Caco-2 (cell line): ENCODE measurements at regions not wholly inside any gene's neighbourhood (a gene's known extent, or its start where the extent isn't known, plus 50 kb on each side); places are given as distances from the start of the nearest gene placed in this dataset.

Experiments used
- BruUV-seq: library from RNA; stranded (reverse); fragments of 400-500 nt; replicated peaks from 2 replicates; lab custom pipeline; 2021; lab: Mats Ljungman, UMichigan
- CTCF ChIA-PET: fragments of 300-600 bp; sonication (Branson Sonifier 250); formaldehyde crosslinking; loops from one replicate; lab custom pipeline; 2022; ENCODE audit warnings: antibody characterized with exemption; lab: Charles Lee
- POLR2A ChIA-PET: fragments of 300-600 bp; sonication (Branson Sonifier 250); formaldehyde crosslinking; loops from one replicate; lab custom pipeline; 2022; ENCODE audit warnings: antibody characterized with exemption; lab: Charles Lee
- DNase-seq, 2 experiments: peaks; one replicate each; pipeline versions ENCODE4 v3.0.0 to v3.0.0-alpha.2; 2020 to 2022
- H3K27me3 ChIP-seq: replicated peaks from 2 replicates; pipeline ENCODE4 v1.6.0; 2011; ENCODE audit warnings: low read length; ENCODE audit not compliant: control insufficient read depth, insufficient read depth
- H3K36me3 ChIP-seq: 2 replicates; pipeline ENCODE4 v1.5.1; 2011; ENCODE audit warnings: low read length; ENCODE audit not compliant: control insufficient read depth, insufficient read depth
- H3K4me1 ChIP-seq: fragments of 250-450 bp; sonication (Bioruptor Pico); 2 replicates; pipeline ENCODE4 v1.5.1; 2020; ENCODE audit warnings: mild to moderate bottlenecking
- H3K4me3 ChIP-seq: 2 replicates; pipeline ENCODE4 v1.5.1; 2011; ENCODE audit warnings: low read depth, mild to moderate bottlenecking, control low read depth, low read length
- H3K9me3 ChIP-seq: fragments of 250-450 bp; sonication (Bioruptor Pico); 2 replicates; pipeline ENCODE4 v1.5.1; 2020; ENCODE audit warnings: mild to moderate bottlenecking, moderate library complexity
- H3K27ac Mint-ChIP-seq: one replicate; pipeline ENCODE4 v1.8.0; 2022; ENCODE audit warnings: mixed read lengths; ENCODE audit not compliant: unreplicated experiment
- H3K27me3 Mint-ChIP-seq: one replicate; pipeline ENCODE4 v1.8.0; 2022; ENCODE audit warnings: mixed read lengths; ENCODE audit not compliant: insufficient read depth, unreplicated experiment
- H3K36me3 Mint-ChIP-seq: one replicate; pipeline ENCODE4 v1.8.0; 2022; ENCODE audit warnings: mild to moderate bottlenecking, mixed read lengths; ENCODE audit not compliant: insufficient read depth, unreplicated experiment
- H3K4me1 Mint-ChIP-seq: one replicate; pipeline ENCODE4 v1.8.0; 2022; ENCODE audit warnings: low read depth, mixed read lengths; ENCODE audit not compliant: unreplicated experiment
- H3K4me3 Mint-ChIP-seq: one replicate; pipeline ENCODE4 v1.8.0; 2022; ENCODE audit warnings: mild to moderate bottlenecking, moderate library complexity, mixed read lengths; ENCODE audit not compliant: unreplicated experiment
- H3K9me3 Mint-ChIP-seq: one replicate; pipeline ENCODE4 v1.8.0; 2022; ENCODE audit warnings: mixed read lengths; ENCODE audit not compliant: unreplicated experiment
- intact Hi-C: fragments of 100-400 bp; cut with micrococcal nuclease; formaldehyde crosslinking; loops from one replicate; pipeline ENCODE4 v1.10.0; 2022; ENCODE audit not compliant: unreplicated experiment
- TF ChIP-seq, protein P1 (sequence below), 2 experiments: fragments of 200-600 bp in 1 of 2; IDR thresholded peaks; 1 replicate in 1 of 2; 2 replicates in 1 of 2; pipeline versions ENCODE4 v1.5.1 to v1.8.0; 2011 to 2022; ENCODE audit warnings: antibody characterized with exemption in 1 of 2, control low read depth in 1 of 2, inconsistent platforms in 1 of 2, low read depth in 1 of 2, low read length in 1 of 2, mild to moderate bottlenecking in 1 of 2, moderate library complexity in 1 of 2; ENCODE audit not compliant: insufficient read depth in 1 of 2, severe bottlenecking in 1 of 2, unreplicated experiment in 1 of 2

DNA sequence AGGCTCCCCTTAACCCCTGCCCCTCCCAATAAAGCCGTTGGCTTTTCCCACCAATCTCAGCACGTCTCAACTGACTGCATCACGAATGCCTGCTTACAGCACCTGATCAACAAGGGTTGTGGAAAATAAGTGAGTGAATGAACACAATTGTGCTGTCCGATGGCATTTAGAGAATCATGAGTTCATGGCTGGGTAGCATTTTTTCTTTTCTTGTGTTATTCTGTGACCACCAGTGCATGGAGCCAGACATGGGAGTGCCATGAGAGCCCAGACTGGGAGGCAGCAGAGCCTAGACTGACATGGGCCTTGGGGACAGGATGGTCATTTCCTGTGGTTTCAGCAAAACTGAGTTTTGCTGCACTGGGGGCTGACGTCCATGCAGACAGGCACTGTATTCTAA is 254.1 kb upstream of the IGFBP3 start:
- Histone ChIP-seq H3K36me3 (no peaks in the 10 kb centered on the region), H3K27me3 (no peaks in the 10 kb centered on the region; the same call in 1 of the 2 replicates), H3K4me1 (no peaks in the 10 kb centered on the region), H3K4me3 (no peak overlapping the region), H3K9me3 (no peaks in the 10 kb centered on the region)
- Mint-ChIP-seq H3K9me3 (no peaks in the 10 kb centered on the region), H3K27ac (no peak overlapping the region), H3K4me1 (no peaks in the 10 kb centered on the region), H3K27me3 (no peaks in the 10 kb centered on the region), H3K36me3 (no peaks in the 10 kb centered on the region), H3K4me3 (no peak overlapping the region)
- intact Hi-C loops, result no loop called here
- BruUV-seq, result no TSS peak
- POLR2A ChIA-PET, result no interaction called here
- CTCF ChIA-PET, result no interaction called here
- TF ChIP-seq, protein P1, sequence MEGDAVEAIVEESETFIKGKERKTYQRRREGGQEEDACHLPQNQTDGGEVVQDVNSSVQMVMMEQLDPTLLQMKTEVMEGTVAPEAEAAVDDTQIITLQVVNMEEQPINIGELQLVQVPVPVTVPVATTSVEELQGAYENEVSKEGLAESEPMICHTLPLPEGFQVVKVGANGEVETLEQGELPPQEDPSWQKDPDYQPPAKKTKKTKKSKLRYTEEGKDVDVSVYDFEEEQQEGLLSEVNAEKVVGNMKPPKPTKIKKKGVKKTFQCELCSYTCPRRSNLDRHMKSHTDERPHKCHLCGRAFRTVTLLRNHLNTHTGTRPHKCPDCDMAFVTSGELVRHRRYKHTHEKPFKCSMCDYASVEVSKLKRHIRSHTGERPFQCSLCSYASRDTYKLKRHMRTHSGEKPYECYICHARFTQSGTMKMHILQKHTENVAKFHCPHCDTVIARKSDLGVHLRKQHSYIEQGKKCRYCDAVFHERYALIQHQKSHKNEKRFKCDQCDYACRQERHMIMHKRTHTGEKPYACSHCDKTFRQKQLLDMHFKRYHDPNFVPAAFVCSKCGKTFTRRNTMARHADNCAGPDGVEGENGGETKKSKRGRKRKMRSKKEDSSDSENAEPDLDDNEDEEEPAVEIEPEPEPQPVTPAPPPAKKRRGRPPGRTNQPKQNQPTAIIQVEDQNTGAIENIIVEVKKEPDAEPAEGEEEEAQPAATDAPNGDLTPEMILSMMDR (IDR thresholded peaks at IDR 0.05; ENCODE audit: insufficient read depth in 1 of 2, low read depth in 1 of 2, low read length in 1 of 2, severe bottlenecking in 1 of 2, unreplicated experiment in 1 of 2), result no peak
- DNase-seq, result no peak

DNA sequence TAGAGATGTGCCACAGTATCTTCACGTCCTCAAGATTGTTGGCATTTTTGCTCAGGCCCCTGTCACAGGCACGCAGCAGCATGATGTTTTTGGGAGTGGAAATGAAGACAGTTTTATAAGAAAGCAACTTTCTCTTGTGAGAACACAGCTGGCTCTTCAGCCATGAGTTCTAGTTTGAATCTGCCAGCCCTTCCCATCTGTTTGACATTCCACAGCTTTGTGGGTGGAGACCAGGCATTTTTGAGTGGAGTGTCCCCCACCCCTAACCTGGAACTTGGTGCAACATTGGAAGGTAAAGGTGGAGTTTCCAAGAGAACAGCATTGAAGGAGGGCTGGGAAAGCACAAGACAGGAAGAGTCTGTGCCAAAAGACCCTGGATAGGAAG is 253.1 kb upstream of the IGFBP3 start:
- H3K4me1 Mint-ChIP-seq, result no peaks in the 10 kb centered on the region
- H3K36me3 ChIP-seq, result no peaks in the 10 kb centered on the region
- TF ChIP-seq, protein P1 (IDR thresholded peaks at IDR 0.05; ENCODE audit: insufficient read depth in 1 of 2, low read depth in 1 of 2, low read length in 1 of 2, severe bottlenecking in 1 of 2, unreplicated experiment in 1 of 2), result no peak
- H3K9me3 Mint-ChIP-seq, result no peaks in the 10 kb centered on the region
- no peaks in the 10 kb centered on the region for H3K4me1 ChIP-seq
- POLR2A ChIA-PET, result no interaction called here
- H3K27me3 ChIP-seq, result no peaks in the 10 kb centered on the region; the same call in 1 of the 2 replicates
- DNase-seq, result no peak
- H3K27ac Mint-ChIP-seq, result no peak overlapping the region
- H3K9me3 ChIP-seq, result no peaks in the 10 kb centered on the region
- no peak overlapping the region for H3K4me3 Mint-ChIP-seq
- no TSS peak for BruUV-seq
- intact Hi-C loops, result no loop called here
- H3K4me3 ChIP-seq, result no peak overlapping the region
- peaks cover 2% of the 10 kb centered on the region for H3K27me3 Mint-ChIP-seq
- H3K36me3 Mint-ChIP-seq, result no peaks in the 10 kb centered on the region
- CTCF ChIA-PET, result no interaction called here

DNA sequence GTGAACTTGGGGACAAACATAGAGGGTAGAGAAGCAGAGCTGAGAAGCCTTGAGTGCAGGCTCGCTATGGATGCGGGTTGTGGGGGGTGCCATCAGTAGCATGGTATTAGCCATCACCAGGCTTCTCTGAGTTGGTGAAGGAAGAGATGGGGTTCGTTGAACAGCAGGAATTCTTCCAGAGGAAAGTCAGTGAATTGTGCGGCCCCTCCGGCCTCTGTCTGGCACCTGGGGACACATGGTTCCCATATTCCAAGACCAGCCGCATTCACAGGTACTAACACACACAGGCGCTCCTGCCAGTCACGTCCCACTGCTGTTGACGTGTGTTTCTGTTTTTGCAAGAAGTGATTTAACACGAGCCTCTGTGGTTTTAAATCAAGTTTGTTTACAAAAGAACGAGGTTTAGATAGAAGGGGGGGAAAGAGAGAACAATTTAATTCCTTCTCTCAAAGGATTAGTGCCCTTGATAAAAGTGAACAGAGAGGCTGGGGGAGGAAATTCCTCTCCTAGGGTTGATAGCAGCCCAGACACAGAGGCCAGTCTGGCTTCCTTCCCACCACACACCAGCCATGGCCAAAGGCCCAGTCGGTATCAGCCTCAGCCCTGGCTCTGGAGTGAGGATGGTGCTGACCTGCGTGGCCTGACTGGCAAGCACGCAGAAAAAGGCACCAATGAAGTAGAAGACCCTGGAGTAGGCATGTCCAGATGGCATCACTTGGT is 252.6 kb upstream of the IGFBP3 start:
- H3K4me3 Mint-ChIP-seq, result no peak overlapping the region
- BruUV-seq, result no TSS peak

More for the DNA sequence above, 252.6 kb upstream of the IGFBP3 start:
- no peaks in the 10 kb centered on the region for H3K4me1 ChIP-seq
- DNase-seq, result no peak
- intact Hi-C loops, result no loop called here
- ChIA-PET POLR2A (no interaction called here), CTCF (no interaction called here)
- no peaks in the 10 kb centered on the region for H3K9me3 ChIP-seq
- TF ChIP-seq, protein P1 (IDR thresholded peaks at IDR 0.05; ENCODE audit: insufficient read depth in 1 of 2, low read depth in 1 of 2, low read length in 1 of 2, severe bottlenecking in 1 of 2, unreplicated experiment in 1 of 2), result no peak
- H3K4me1 Mint-ChIP-seq, result no peaks in the 10 kb centered on the region
- no peaks in the 10 kb centered on the region; the same call in 1 of the 2 replicates for H3K27me3 ChIP-seq
- peaks cover 2% of the 10 kb centered on the region for H3K27me3 Mint-ChIP-seq
- H3K36me3 Mint-ChIP-seq, result no peaks in the 10 kb centered on the region
- H3K27ac Mint-ChIP-seq, result no peak overlapping the region
- no peak overlapping the region for H3K4me3 ChIP-seq
- H3K9me3 Mint-ChIP-seq, result no peaks in the 10 kb centered on the region
- H3K36me3 ChIP-seq, result no peaks in the 10 kb centered on the region
